Testis (tissue), 2 donors: ENCODE measurements at regions not wholly inside any gene's neighbourhood (a gene's known extent, or its start where the extent isn't known, plus 50 kb on each side); places are given as distances from the start of the nearest gene placed in this dataset.

Experiments
- DNase-seq: peaks from one replicate; pipeline ENCODE4 v3.0.0-alpha.2; 2019
- H3K27ac ChIP-seq, 2 donors: fragments of 200-600 bp; sonication (generic); one replicate each; pipeline ENCODE4 v1.5.1; 2019
- H3K27me3 ChIP-seq: fragments of 200-600 bp; sonication (generic); one replicate; pipeline ENCODE4 v1.5.1; 2019
- H3K36me3 ChIP-seq: fragments of 200-600 bp; sonication (generic); one replicate; pipeline ENCODE4 v1.5.1; 2017; ENCODE audit warnings: low read depth; ENCODE audit errors: missing control alignments
- H3K4me1 ChIP-seq: fragments of 200-600 bp; sonication (generic); one replicate; pipeline ENCODE4 v1.5.1; 2019
- H3K4me3 ChIP-seq, 2 donors: fragments of 200-600 bp; sonication (generic); one replicate each; pipeline ENCODE4 v1.5.1; 2017 to 2019
- H3K9me3 ChIP-seq: fragments of 200-600 bp; sonication (generic); one replicate; pipeline ENCODE4 v1.5.1; 2017
- POLR2A ChIP-seq: fragments of 450-650 bp; IDR thresholded peaks from one replicate; pipeline ENCODE4 v1.6.1; 2017; ENCODE audit warnings: antibody characterized with exemption, mild to moderate bottlenecking, moderate library complexity
- WGBS, 2 donors: methylation state at CpG; one replicate each; pipeline ENCODE4 v1.1.5; 2018; 5-methylcytosine and 5-hydroxymethylcytosine counted together
- intact Hi-C: fragments of 100-400 bp; cut with DNase I; formaldehyde crosslinking; loops from one replicate; pipeline ENCODE4 v1.15.1; 2023; ENCODE audit warnings: low total_unique reads
- TF ChIP-seq, protein P1 (sequence below), 3 experiments: fragments of 450-650 bp in 2 of 3; fragments of 200-600 bp in 1 of 3; sonication (generic) in 1 of 3; IDR thresholded peaks; one replicate each; pipeline ENCODE4 v1.5.1; 2016 to 2019; ENCODE audit warnings: antibody characterized with exemption in 3 of 3, mild to moderate bottlenecking in 2 of 3, moderate library complexity in 1 of 3

DNA sequence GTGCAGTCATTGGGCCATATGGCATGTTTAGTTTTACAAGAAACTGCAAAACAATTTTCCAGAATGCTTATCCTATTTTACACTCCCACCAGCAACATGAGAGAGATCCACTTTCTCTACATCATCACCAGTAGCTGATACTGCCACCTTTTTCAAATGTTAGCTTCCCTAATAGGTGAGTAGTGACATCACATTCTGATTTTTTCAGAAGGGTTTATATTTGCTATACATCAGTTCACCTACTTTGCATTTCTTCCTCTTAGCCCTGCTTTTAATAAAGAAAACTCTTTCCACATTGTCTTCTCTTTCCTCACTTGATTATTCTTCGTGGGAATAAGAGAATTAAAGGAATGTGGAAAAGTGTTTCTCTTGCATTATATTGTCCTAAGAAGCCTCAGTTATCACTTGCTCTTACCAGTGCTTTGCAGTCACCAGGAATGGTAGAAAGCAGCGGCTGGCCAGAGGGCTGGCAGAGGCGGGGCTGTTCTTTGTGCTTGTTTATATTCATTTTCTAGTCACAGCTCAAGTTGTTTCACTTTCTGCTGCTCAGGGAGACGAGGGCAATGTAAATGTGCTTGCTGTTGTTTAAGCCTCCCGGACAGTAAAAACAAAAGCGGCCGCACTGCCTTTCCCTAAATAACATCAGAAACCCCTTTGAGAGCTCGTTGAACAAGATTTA lies 164.8 kb downstream of the HSD17B3 start:
- Histone ChIP-seq H3K4me1 (peaks cover 33% of the 10 kb centered on the region), H3K36me3 (no peaks in the 10 kb centered on the region), H3K27me3 (no peaks in the 10 kb centered on the region), H3K9me3 (no peaks in the 10 kb centered on the region), H3K4me3 (no peak overlapping the region), H3K27ac (peak overlapping the region; percentile 71 to 81)
- DNase-seq, result peak; percentile 77
- no peak for TF ChIP-seq POLR2A
- TF ChIP-seq, protein P1, sequence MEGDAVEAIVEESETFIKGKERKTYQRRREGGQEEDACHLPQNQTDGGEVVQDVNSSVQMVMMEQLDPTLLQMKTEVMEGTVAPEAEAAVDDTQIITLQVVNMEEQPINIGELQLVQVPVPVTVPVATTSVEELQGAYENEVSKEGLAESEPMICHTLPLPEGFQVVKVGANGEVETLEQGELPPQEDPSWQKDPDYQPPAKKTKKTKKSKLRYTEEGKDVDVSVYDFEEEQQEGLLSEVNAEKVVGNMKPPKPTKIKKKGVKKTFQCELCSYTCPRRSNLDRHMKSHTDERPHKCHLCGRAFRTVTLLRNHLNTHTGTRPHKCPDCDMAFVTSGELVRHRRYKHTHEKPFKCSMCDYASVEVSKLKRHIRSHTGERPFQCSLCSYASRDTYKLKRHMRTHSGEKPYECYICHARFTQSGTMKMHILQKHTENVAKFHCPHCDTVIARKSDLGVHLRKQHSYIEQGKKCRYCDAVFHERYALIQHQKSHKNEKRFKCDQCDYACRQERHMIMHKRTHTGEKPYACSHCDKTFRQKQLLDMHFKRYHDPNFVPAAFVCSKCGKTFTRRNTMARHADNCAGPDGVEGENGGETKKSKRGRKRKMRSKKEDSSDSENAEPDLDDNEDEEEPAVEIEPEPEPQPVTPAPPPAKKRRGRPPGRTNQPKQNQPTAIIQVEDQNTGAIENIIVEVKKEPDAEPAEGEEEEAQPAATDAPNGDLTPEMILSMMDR (IDR thresholded peaks at IDR 0.05), result no peak
- intact Hi-C loops, result no loop called here
- WGBS, 2 donors, result 29 to 45% methylated on average over 8 of the region's 8 CpGs

DNA sequence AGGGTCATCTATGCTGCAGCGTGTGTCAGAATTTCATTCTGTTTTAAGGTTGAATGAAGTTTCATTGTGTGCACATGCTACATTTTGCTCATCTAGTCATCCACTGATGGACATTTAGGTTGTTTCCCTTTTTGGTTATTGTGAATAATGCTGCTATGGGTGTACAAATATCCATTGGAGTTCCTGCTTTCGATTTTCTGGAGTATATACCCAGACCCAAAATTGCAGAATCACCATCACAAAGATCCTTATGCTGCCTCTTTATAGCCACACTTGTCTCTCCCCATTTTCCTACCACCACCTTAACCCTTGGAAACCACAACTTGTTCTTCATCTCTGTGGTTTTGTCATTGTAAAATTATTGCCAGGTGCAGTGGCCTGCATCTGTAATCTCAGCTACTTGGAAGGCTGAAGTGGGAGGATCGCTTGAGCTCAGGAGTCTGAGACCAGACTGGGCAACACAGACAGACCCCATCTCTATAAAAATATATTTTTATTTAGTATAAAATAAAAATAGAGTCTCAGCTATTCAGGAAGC lies 166.2 kb downstream of the HSD17B3 start:
- H3K27ac ChIP-seq, result no peak overlapping the region
- H3K4me3 ChIP-seq, result no peak overlapping the region
- H3K9me3 ChIP-seq, result no peaks in the 10 kb centered on the region
- H3K27me3 ChIP-seq, result no peaks in the 10 kb centered on the region
- H3K4me1 ChIP-seq, result peaks cover 22% of the 10 kb centered on the region
- WGBS, 2 donors, result 90 to 92% methylated on average over 3 of the region's 3 CpGs
- intact Hi-C loops, result no loop called here
- no peak for DNase-seq
- TF ChIP-seq POLR2A, result no peak
- TF ChIP-seq, protein P1 (IDR thresholded peaks at IDR 0.05), result no peak
- no peaks in the 10 kb centered on the region for H3K36me3 ChIP-seq

DNA sequence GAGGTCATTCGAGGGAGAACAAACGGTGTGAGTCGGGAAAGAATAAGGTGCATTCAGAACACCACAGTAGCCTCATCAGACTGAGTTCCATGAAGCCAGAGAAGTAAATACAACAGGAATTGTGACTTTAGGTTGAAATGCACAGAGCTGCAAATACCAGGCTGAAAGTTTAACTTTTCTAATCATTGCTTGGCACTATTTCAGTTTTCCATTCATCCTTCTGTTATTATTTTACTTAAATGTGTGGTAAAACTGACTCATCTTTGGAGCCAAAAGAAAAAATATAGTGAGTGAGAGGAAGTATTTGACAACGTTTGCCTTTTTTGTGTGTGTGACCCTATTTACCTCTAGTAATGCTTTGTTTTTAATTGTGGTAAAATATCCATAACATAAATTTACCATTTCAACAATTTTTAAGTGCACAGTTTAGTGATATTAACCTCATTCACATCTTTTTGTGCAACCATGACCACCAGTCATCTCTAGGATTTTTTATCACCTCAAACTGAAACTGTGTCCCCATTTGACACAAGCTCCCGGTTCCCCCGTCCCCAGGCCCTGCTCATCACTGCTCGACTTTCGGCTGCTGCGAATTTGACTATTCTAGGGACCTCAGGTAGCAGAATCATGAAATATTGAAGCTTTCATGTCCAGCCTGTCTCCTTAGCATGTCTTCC lies 166.8 kb downstream of the HSD17B3 start:
- Histone ChIP-seq H3K27me3 (no peaks in the 10 kb centered on the region), H3K4me3 (no peak overlapping the region), H3K4me1 (peaks cover 16% of the 10 kb centered on the region), H3K9me3 (no peaks in the 10 kb centered on the region), H3K27ac (no peak overlapping the region), H3K36me3 (no peaks in the 10 kb centered on the region)
- TF ChIP-seq POLR2A, result no peak
- TF ChIP-seq, protein P1 (IDR thresholded peaks at IDR 0.05), result no peak
- 59 to 66% methylated on average over 9 of the region's 9 CpGs for WGBS, 2 donors
- intact Hi-C loops, result no loop called here
- no peak for DNase-seq

DNA sequence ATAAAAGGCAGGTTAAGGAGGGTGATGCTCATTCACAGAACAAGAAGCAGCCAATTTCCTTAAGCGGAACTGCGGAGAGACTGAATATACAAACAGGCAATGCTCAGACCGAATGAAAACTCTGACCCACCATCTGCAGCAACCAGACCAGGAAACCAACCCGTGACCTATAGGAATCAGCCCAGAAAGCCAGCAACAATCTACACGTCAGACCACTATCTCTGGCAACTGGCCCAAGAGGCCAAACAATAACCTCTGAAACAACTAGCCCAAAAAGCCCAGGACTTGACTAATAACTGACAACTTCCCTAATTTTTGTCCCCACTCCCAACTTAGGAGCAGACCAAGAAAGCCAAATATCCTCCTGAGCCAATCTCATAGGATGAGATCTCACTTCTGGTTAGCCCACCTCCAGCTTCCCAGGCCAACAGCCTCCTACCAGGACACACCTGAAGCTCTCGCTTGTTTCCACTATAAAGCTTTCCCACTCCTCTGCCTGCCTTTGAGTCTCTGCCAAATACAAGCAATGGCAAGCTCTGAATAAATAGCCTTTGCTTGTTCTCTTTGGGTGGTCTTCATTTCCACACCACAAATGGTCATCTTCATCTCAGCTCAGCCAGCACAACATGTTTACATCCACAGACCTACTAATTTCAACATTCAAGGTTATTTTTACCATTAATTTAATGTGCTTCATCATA lies 168.5 kb downstream of the HSD17B3 start:
- TF ChIP-seq POLR2A, result no peak
- TF ChIP-seq, protein P1 (IDR thresholded peaks at IDR 0.05), result no peak
- intact Hi-C loops, result no loop called here
- H3K36me3 ChIP-seq, result no peaks in the 10 kb centered on the region
- no peak for DNase-seq
- H3K9me3 ChIP-seq, result no peaks in the 10 kb centered on the region
- no peak overlapping the region for H3K4me3 ChIP-seq
- H3K27me3 ChIP-seq, result no peaks in the 10 kb centered on the region
- WGBS, 2 donors, result 73 to 88% methylated on average over 6 of the region's 6 CpGs
- H3K4me1 ChIP-seq, result peaks cover 8% of the 10 kb centered on the region
- no peak overlapping the region for H3K27ac ChIP-seq
